Common myeloid progenitor, CD34-positive (primary cell): ENCODE measurements at regions not wholly inside any gene's neighbourhood (a gene's known extent, or its start where the extent isn't known, plus 50 kb on each side); places are given as distances from the start of the nearest gene placed in this dataset.

Experiments used
- CTCF ChIA-PET: fragments of 350-600 bp; sonication (Branson Sonifier 250); formaldehyde crosslinking; loops from one replicate; lab custom pipeline; 2021; ENCODE audit warnings: antibody characterized with exemption; lab: Charles Lee
- POLR2A ChIA-PET: fragments of 350-600 bp; sonication (Branson Sonifier 250); formaldehyde crosslinking; loops from one replicate; lab custom pipeline; 2021; ENCODE audit warnings: antibody characterized with exemption; lab: Charles Lee
- DNase-seq, 3 donors: peaks; one replicate each; pipeline versions ENCODE4 v3.0.0 to v3.0.0-alpha.2; 2013
- H3K27ac ChIP-seq, 2 experiments: 1 replicate in 1 of 2; 2 replicates in 1 of 2; pipeline ENCODE4 v1.7.0; 2013; ENCODE audit warnings: inconsistent platforms in 2 of 2, low read length in 2 of 2, mild to moderate bottlenecking in 2 of 2, low read depth in 1 of 2, moderate library complexity in 1 of 2; ENCODE audit not compliant: severe bottlenecking in 2 of 2, insufficient read depth in 1 of 2, poor library complexity in 1 of 2
- H3K27me3 ChIP-seq, 5 experiments: replicated peaks in 2 of 5; 1 replicate in 3 of 5; 2 replicates in 2 of 5; pipeline versions ENCODE4 v1.6.1 to v1.7.0; 2013; ENCODE audit warnings: low read length in 4 of 5, mild to moderate bottlenecking in 2 of 5, moderate library complexity in 2 of 5, inconsistent platforms in 1 of 5; ENCODE audit not compliant: insufficient read depth in 5 of 5, control insufficient read depth in 4 of 5
- H3K36me3 ChIP-seq, 4 experiments: 1 replicate in 2 of 4; 2 replicates in 2 of 4; pipeline versions ENCODE4 v1.6.1 to v1.7.0; 2013; ENCODE audit warnings: low read length in 3 of 4, control low read depth in 1 of 4, mild to moderate bottlenecking in 1 of 4; ENCODE audit not compliant: control insufficient read depth in 4 of 4, insufficient read depth in 4 of 4
- H3K4me1 ChIP-seq, 4 experiments: 1 replicate in 3 of 4; 2 replicates in 1 of 4; pipeline versions ENCODE4 v1.6.1 to v1.7.1; 2013; ENCODE audit warnings: low read length in 3 of 4, mild to moderate bottlenecking in 3 of 4, control low read depth in 1 of 4, inconsistent platforms in 1 of 4, moderate library complexity in 1 of 4; ENCODE audit not compliant: control insufficient read depth in 4 of 4, insufficient read depth in 4 of 4; ENCODE audit errors: control extremely low read depth in 1 of 4
- H3K4me3 ChIP-seq, 7 experiments: 1 replicate in 4 of 7; 2 replicates in 3 of 7; pipeline versions ENCODE4 v1.5.1 to v1.7.0; 2013; ENCODE audit warnings: mild to moderate bottlenecking in 7 of 7, low read length in 6 of 7, moderate library complexity in 6 of 7, inconsistent platforms in 2 of 7, low read depth in 2 of 7, control low read depth in 1 of 7; ENCODE audit not compliant: insufficient read depth in 4 of 7, control insufficient read depth in 1 of 7; ENCODE audit errors: extremely low read depth in 1 of 7
- H3K9me3 ChIP-seq, 5 experiments: 1 replicate in 4 of 5; 2 replicates in 1 of 5; pipeline versions ENCODE4 v1.6.1 to v1.7.1; 2013; ENCODE audit warnings: low read length in 4 of 5, mild to moderate bottlenecking in 2 of 5, inconsistent platforms in 1 of 5, low read depth in 1 of 5, moderate library complexity in 1 of 5; ENCODE audit not compliant: control insufficient read depth in 4 of 5, insufficient read depth in 2 of 5; ENCODE audit errors: control extremely low read depth in 1 of 5
- WGBS: methylation state at CpG from one replicate; pipeline ENCODE4 v1.1.5; 2013; ENCODE audit not compliant: insufficient coverage; 5-methylcytosine and 5-hydroxymethylcytosine counted together

- no peak overlapping the region for H3K27ac ChIP-seq
- H3K9me3 ChIP-seq: peaks cover 0 to 2% (median 0%) of the 10 kb centered on the region in 5 experiments
- no peaks in the 10 kb centered on the region for H3K36me3 ChIP-seq
- ChIA-PET CTCF (no interaction called here), POLR2A (no interaction called here)
- peaks cover 0 to 9% (median 2%) of the 10 kb centered on the region in 4 experiments for H3K4me1 ChIP-seq
- H3K27me3 ChIP-seq: no peaks in the 10 kb centered on the region
- no peak overlapping the region for H3K4me3 ChIP-seq
- DNase-seq: no peak
Observed at GRCh38 chr6:23524548-23524947, 601.5 kb upstream of the NRSN1 start.

- WGBS: 97% methylated on average over 5 of the region's 5 CpGs
- Histone ChIP-seq H3K36me3 (no peaks in the 10 kb centered on the region), H3K9me3 (peaks cover 0 to 2% (median 0%) of the 10 kb centered on the region in 5 experiments), H3K27ac (no peak overlapping the region), H3K4me1 (peaks cover 0 to 9% (median 2%) of the 10 kb centered on the region in 4 experiments), H3K27me3 (no peaks in the 10 kb centered on the region), H3K4me3 (no peak overlapping the region)
- POLR2A ChIA-PET: no interaction called here
- DNase-seq: no peak
- CTCF ChIA-PET: no interaction called here
Observed at GRCh38 chr6:23526526-23526925, 599.5 kb upstream of the NRSN1 start.

GRCh38 chr6:23529902-23530301, 596.1 kb upstream of the NRSN1 start:
- H3K9me3 ChIP-seq: peaks cover 0 to 2% (median 0%) of the 10 kb centered on the region in 5 experiments
- H3K27me3 ChIP-seq: no peaks in the 10 kb centered on the region
- DNase-seq: no peak
- H3K36me3 ChIP-seq: no peaks in the 10 kb centered on the region
- ChIA-PET POLR2A (no interaction called here), CTCF (no interaction called here)
- no peak overlapping the region for H3K27ac ChIP-seq
- WGBS: 100% methylated on average over 1 of the region's 2 CpGs
- no peak overlapping the region for H3K4me3 ChIP-seq
- H3K4me1 ChIP-seq: no peaks in the 10 kb centered on the region

- no peak overlapping the region for H3K4me3 ChIP-seq
- no peak for DNase-seq
- H3K27ac ChIP-seq: no peak overlapping the region
- H3K9me3 ChIP-seq: peaks cover 0 to 2% (median 0%) of the 10 kb centered on the region in 5 experiments
- 100% methylated on average over 1 of the region's 2 CpGs for WGBS
- ChIA-PET POLR2A (no interaction called here), CTCF (no interaction called here)
- no peaks in the 10 kb centered on the region for H3K36me3 ChIP-seq
- no peaks in the 10 kb centered on the region for H3K4me1 ChIP-seq
- no peaks in the 10 kb centered on the region for H3K27me3 ChIP-seq
Observed at GRCh38 chr6:23531666-23532065, 594.3 kb upstream of the NRSN1 start.

GRCh38 chr6:23532227-23532626, 593.8 kb upstream of the NRSN1 start:
- POLR2A ChIA-PET: interaction anchor here (0.7 kb wide), 1 partner anchor 137 kb away, joined by 5 read pairs; no protein-coding TSS in a partner anchor
- DNase-seq: no peak
- Histone ChIP-seq H3K27me3 (no peaks in the 10 kb centered on the region), H3K4me3 (no peak overlapping the region), H3K4me1 (no peaks in the 10 kb centered on the region), H3K27ac (no peak overlapping the region), H3K9me3 (peaks cover 0 to 2% (median 0%) of the 10 kb centered on the region in 5 experiments), H3K36me3 (no peaks in the 10 kb centered on the region)
- CTCF ChIA-PET: no interaction called here

- Histone ChIP-seq H3K4me1 (no peaks in the 10 kb centered on the region), H3K27me3 (no peaks in the 10 kb centered on the region), H3K36me3 (no peaks in the 10 kb centered on the region), H3K27ac (no peak overlapping the region), H3K4me3 (no peak overlapping the region), H3K9me3 (peaks cover 0 to 2% (median 0%) of the 10 kb centered on the region in 5 experiments)
- DNase-seq: no peak
- ChIA-PET POLR2A (no interaction called here), CTCF (no interaction called here)
- 100% methylated on average over 2 of the region's 2 CpGs for WGBS
Observed at GRCh38 chr6:23533311-23533710, 592.7 kb upstream of the NRSN1 start.

- Histone ChIP-seq H3K36me3 (no peaks in the 10 kb centered on the region), H3K4me3 (no peak overlapping the region), H3K27ac (no peak overlapping the region), H3K4me1 (no peaks in the 10 kb centered on the region), H3K27me3 (no peaks in the 10 kb centered on the region), H3K9me3 (peaks cover 0 to 2% (median 0%) of the 10 kb centered on the region in 5 experiments)
- DNase-seq: no peak
- 94% methylated on average over 2 of the region's 7 CpGs for WGBS
- CTCF ChIA-PET: no interaction called here
- POLR2A ChIA-PET: no interaction called here
Observed at GRCh38 chr6:23533944-23534343, 592.1 kb upstream of the NRSN1 start.
